ENCODE measurements at regions not wholly inside any gene's neighbourhood (a gene's known extent, or its start where the extent isn't known, plus 50 kb on each side); places are given as distances from the start of the nearest gene placed in this dataset.
"Not testable (repeated sequence)": the region's sequence is repeated elsewhere in the genome, so short reads cannot be mapped to it uniquely, and the experiment has no call there.

- H3K27me3 ChIP-seq (ENCODE audit: insufficient read depth, low read length) = no peaks in the 10 kb centered on the region
- no peaks in the 10 kb centered on the region for H3K4me1 ChIP-seq (ENCODE audit: control insufficient read depth, insufficient read depth, low read length, unreplicated experiment)
- no peak overlapping the region for H3K4me3 ChIP-seq (ENCODE audit: low read depth, low read length)
- no peak overlapping the region for H2AFZ ChIP-seq (ENCODE audit: low read length, unreplicated experiment)
- no peak overlapping the region for H3K27ac ChIP-seq (ENCODE audit: low read depth, low read length)
- H3K79me2 ChIP-seq (ENCODE audit: control insufficient read depth, insufficient read depth, low read length, unreplicated experiment) = no peaks in the 10 kb centered on the region
- H3K36me3 ChIP-seq (ENCODE audit: insufficient read depth, low read length) = no peaks in the 10 kb centered on the region
Measured at GRCh38 chr7:124643311-124643811, 122.2 kb downstream of the GPR37 start.

- Histone ChIP-seq H3K27me3 (ENCODE audit: insufficient read depth, low read length) (no peaks in the 10 kb centered on the region), H2AFZ (ENCODE audit: low read length, unreplicated experiment) (no peak overlapping the region), H3K4me3 (ENCODE audit: low read depth, low read length) (no peak overlapping the region), H3K27ac (ENCODE audit: low read depth, low read length) (no peak overlapping the region), H3K79me2 (ENCODE audit: control insufficient read depth, insufficient read depth, low read length, unreplicated experiment) (no peaks in the 10 kb centered on the region), H3K36me3 (ENCODE audit: insufficient read depth, low read length) (no peaks in the 10 kb centered on the region), H3K4me1 (ENCODE audit: control insufficient read depth, insufficient read depth, low read length, unreplicated experiment) (no peaks in the 10 kb centered on the region)
Measured at GRCh38 chr7:124635416-124635815, 130.2 kb downstream of the GPR37 start.

- Histone ChIP-seq H2AFZ (ENCODE audit: low read length, unreplicated experiment) (no peak overlapping the region), H3K27me3 (ENCODE audit: insufficient read depth, low read length) (no peaks in the 10 kb centered on the region), H3K36me3 (ENCODE audit: insufficient read depth, low read length) (no peaks in the 10 kb centered on the region), H3K4me1 (ENCODE audit: control insufficient read depth, insufficient read depth, low read length, unreplicated experiment) (no peaks in the 10 kb centered on the region), H3K4me3 (ENCODE audit: low read depth, low read length) (no peak overlapping the region), H3K79me2 (ENCODE audit: control insufficient read depth, insufficient read depth, low read length, unreplicated experiment) (no peaks in the 10 kb centered on the region), H3K27ac (ENCODE audit: low read depth, low read length) (no peak overlapping the region)
Measured at GRCh38 chr7:124633740-124634139, 131.9 kb downstream of the GPR37 start.

GRCh38 chr7:124630395-124630794 is 135.2 kb downstream of the GPR37 start:
- Histone ChIP-seq H3K36me3 (ENCODE audit: insufficient read depth, low read length) (no peaks in the 10 kb centered on the region), H3K27me3 (ENCODE audit: insufficient read depth, low read length) (no peaks in the 10 kb centered on the region), H3K79me2 (ENCODE audit: control insufficient read depth, insufficient read depth, low read length, unreplicated experiment) (no peaks in the 10 kb centered on the region), H2AFZ (ENCODE audit: low read length, unreplicated experiment) (no peak overlapping the region), H3K4me3 (ENCODE audit: low read depth, low read length) (no peak overlapping the region), H3K27ac (ENCODE audit: low read depth, low read length) (no peak overlapping the region), H3K4me1 (ENCODE audit: control insufficient read depth, insufficient read depth, low read length, unreplicated experiment) (no peaks in the 10 kb centered on the region)

- H3K36me3 ChIP-seq (ENCODE audit: insufficient read depth, low read length) = no peaks in the 10 kb centered on the region
- H2AFZ ChIP-seq (ENCODE audit: low read length, unreplicated experiment) = no peak overlapping the region
- no peak overlapping the region for H3K4me3 ChIP-seq (ENCODE audit: low read depth, low read length)
- no peaks in the 10 kb centered on the region for H3K79me2 ChIP-seq (ENCODE audit: control insufficient read depth, insufficient read depth, low read length, unreplicated experiment)
- no peak overlapping the region for H3K27ac ChIP-seq (ENCODE audit: low read depth, low read length)
- H3K27me3 ChIP-seq (ENCODE audit: insufficient read depth, low read length) = no peaks in the 10 kb centered on the region
- H3K4me1 ChIP-seq (ENCODE audit: control insufficient read depth, insufficient read depth, low read length, unreplicated experiment) = no peaks in the 10 kb centered on the region
Measured at GRCh38 chr7:124618871-124619270, 146.7 kb downstream of the GPR37 start.

GRCh38 chr7:124618051-124618450 is 147.5 kb downstream of the GPR37 start:
- H3K4me3 ChIP-seq (ENCODE audit: low read depth, low read length); H2AFZ ChIP-seq (ENCODE audit: low read length, unreplicated experiment); H3K4me1 ChIP-seq (ENCODE audit: control insufficient read depth, insufficient read depth, low read length, unreplicated experiment); H3K36me3 ChIP-seq (ENCODE audit: insufficient read depth, low read length); H3K27ac ChIP-seq (ENCODE audit: low read depth, low read length); H3K27me3 ChIP-seq (ENCODE audit: insufficient read depth, low read length); H3K79me2 ChIP-seq (ENCODE audit: control insufficient read depth, insufficient read depth, low read length, unreplicated experiment): not testable (repeated sequence)

DNA sequence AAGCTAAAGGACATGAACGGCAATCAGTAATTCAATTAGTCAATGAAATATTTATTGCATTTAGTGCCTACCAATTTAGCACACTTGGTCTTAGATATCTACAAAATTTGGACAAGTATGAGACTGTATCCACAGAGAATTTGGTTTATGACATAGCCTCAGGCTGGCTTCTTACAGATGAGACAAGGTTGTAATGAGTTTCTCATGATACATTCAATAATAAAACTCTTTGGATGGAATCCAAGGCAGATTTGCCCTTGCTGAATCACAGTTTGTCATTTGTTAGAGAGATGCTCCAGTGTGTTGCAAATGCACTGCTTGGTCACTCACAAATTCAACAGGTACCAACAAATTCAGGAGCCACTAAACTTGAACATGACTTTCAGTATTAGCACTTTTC is 162.5 kb downstream of the GPR37 start:
- Histone ChIP-seq H3K27ac (ENCODE audit: low read depth, low read length) (no peak overlapping the region), H3K36me3 (ENCODE audit: insufficient read depth, low read length) (no peaks in the 10 kb centered on the region), H3K79me2 (ENCODE audit: control insufficient read depth, insufficient read depth, low read length, unreplicated experiment) (no peaks in the 10 kb centered on the region), H3K4me3 (ENCODE audit: low read depth, low read length) (no peak overlapping the region), H2AFZ (ENCODE audit: low read length, unreplicated experiment) (no peak overlapping the region), H3K4me1 (ENCODE audit: control insufficient read depth, insufficient read depth, low read length, unreplicated experiment) (no peaks in the 10 kb centered on the region), H3K27me3 (ENCODE audit: insufficient read depth, low read length) (no peaks in the 10 kb centered on the region)

DNA sequence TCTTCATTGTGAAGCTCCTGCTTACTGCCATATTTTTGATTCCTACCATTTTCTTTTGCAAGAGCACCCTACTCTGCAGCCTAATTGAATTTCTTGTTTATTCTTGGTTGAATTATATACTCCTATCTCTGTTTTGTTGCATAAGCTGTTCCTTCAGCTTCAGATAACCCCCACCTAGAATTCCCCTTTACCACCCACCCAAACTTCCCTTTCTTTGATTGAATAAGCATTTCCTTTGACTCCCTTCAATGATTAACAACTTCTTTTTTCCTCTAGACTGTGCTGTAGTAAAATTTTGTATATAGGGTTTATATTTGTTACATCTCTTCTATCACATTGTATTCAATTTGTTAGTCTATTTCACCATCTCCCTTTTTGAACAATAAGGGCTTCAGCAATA is 168.1 kb downstream of the GPR37 start:
- Histone ChIP-seq H3K36me3 (ENCODE audit: insufficient read depth, low read length) (no peaks in the 10 kb centered on the region), H2AFZ (ENCODE audit: low read length, unreplicated experiment) (no peak overlapping the region), H3K4me1 (ENCODE audit: control insufficient read depth, insufficient read depth, low read length, unreplicated experiment) (no peaks in the 10 kb centered on the region), H3K27ac (ENCODE audit: low read depth, low read length) (no peak overlapping the region), H3K79me2 (ENCODE audit: control insufficient read depth, insufficient read depth, low read length, unreplicated experiment) (no peaks in the 10 kb centered on the region), H3K27me3 (ENCODE audit: insufficient read depth, low read length) (no peaks in the 10 kb centered on the region), H3K4me3 (ENCODE audit: low read depth, low read length) (no peak overlapping the region)

GRCh38 chr7:124596881-124597280 is 168.7 kb downstream of the GPR37 start:
- H3K4me1 ChIP-seq (ENCODE audit: control insufficient read depth, insufficient read depth, low read length, unreplicated experiment) = no peaks in the 10 kb centered on the region
- H3K36me3 ChIP-seq (ENCODE audit: insufficient read depth, low read length) = no peaks in the 10 kb centered on the region
- H3K4me3 ChIP-seq (ENCODE audit: low read depth, low read length) = no peak overlapping the region
- no peak overlapping the region for H3K27ac ChIP-seq (ENCODE audit: low read depth, low read length)
- no peaks in the 10 kb centered on the region for H3K79me2 ChIP-seq (ENCODE audit: control insufficient read depth, insufficient read depth, low read length, unreplicated experiment)
- H3K27me3 ChIP-seq (ENCODE audit: insufficient read depth, low read length) = no peaks in the 10 kb centered on the region
- no peak overlapping the region for H2AFZ ChIP-seq (ENCODE audit: low read length, unreplicated experiment)

DNA sequence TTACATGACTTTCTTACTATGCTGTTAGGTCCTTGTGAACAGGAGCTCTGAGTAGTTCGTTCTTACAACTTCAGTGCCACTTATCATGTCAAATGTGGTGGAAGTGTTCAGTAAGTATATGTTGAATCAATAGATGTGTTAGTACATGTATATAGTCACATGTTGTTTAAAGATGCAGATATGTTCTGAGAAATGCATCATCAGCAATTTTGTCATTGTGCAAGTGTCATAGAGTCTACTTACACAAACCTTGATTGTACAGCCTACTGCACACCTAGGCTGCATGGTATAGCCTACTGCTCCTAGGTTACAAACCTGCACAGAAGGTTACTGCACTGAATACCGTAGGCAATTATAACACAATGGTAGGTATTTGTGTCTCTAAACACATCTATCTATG is 174.8 kb downstream of the GPR37 start:
- H3K4me1 ChIP-seq (ENCODE audit: control insufficient read depth, insufficient read depth, low read length, unreplicated experiment) = no peaks in the 10 kb centered on the region
- H2AFZ ChIP-seq (ENCODE audit: low read length, unreplicated experiment) = no peak overlapping the region
- H3K27me3 ChIP-seq (ENCODE audit: insufficient read depth, low read length) = no peaks in the 10 kb centered on the region
- H3K36me3 ChIP-seq (ENCODE audit: insufficient read depth, low read length) = no peaks in the 10 kb centered on the region
- H3K4me3 ChIP-seq (ENCODE audit: low read depth, low read length) = no peak overlapping the region
- H3K79me2 ChIP-seq (ENCODE audit: control insufficient read depth, insufficient read depth, low read length, unreplicated experiment) = no peaks in the 10 kb centered on the region
- no peak overlapping the region for H3K27ac ChIP-seq (ENCODE audit: low read depth, low read length)

- H3K27me3 ChIP-seq (ENCODE audit: insufficient read depth, low read length) = no peaks in the 10 kb centered on the region
- no peaks in the 10 kb centered on the region for H3K36me3 ChIP-seq (ENCODE audit: insufficient read depth, low read length)
- no peak overlapping the region for H2AFZ ChIP-seq (ENCODE audit: low read length, unreplicated experiment)
- no peaks in the 10 kb centered on the region for H3K79me2 ChIP-seq (ENCODE audit: control insufficient read depth, insufficient read depth, low read length, unreplicated experiment)
- H3K4me3 ChIP-seq (ENCODE audit: low read depth, low read length) = no peak overlapping the region
- H3K4me1 ChIP-seq (ENCODE audit: control insufficient read depth, insufficient read depth, low read length, unreplicated experiment) = no peaks in the 10 kb centered on the region
- no peak overlapping the region for H3K27ac ChIP-seq (ENCODE audit: low read depth, low read length)
Measured at GRCh38 chr7:124577256-124577655, 188.3 kb downstream of the GPR37 start.
